Amniotic epithelial cell (primary cell): ENCODE measurements at regions not wholly inside any gene's neighbourhood (a gene's known extent, or its start where the extent isn't known, plus 50 kb on each side); places are given as distances from the start of the nearest gene placed in this dataset.

Source experiments
- DNase-seq: peaks from one replicate; pipeline ENCODE4 v3.0.0-alpha.2; 2010; ENCODE audit warnings: low read depth

DNA sequence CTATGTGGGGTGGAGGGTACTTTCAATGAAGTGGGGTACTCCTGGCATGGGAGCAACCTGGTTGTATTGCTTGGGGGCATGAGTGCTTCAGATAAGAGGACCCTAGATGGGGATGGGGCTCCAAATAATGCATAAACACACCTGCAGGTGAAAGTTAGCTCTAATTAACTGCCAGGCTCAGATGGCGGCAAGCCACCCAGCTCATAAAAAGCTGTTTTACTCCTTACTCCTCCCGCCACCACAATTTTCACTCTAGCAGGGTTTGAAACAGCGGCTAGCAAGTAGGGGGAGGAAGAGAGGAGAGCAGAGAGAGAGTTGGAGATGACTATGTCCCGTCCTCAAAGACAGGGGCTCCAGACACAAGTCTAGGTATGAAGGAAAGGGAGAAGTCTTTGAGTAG is 117.7 kb upstream of the WSCD1 start:
- DNase-seq: no peak

DNA sequence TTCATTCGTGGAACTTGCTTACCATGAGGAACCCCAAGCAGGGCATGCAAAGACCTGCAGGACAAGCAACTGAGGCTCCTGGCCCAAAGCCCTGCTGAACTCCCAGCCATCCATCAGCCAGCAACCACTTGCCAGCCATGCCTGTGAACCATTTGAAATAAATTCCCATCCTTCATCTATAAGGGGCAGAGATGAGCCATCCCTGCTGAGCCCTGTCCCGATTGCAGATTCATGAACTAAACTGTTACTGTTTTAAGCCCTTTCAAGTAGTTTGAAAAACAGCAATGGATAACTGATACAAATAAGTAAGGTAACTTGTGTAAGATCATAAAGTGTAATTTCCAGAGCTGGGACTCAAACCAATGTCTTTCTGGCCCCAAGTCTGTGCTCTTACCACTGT is 114.4 kb upstream of the WSCD1 start:
- no peak for DNase-seq

DNA sequence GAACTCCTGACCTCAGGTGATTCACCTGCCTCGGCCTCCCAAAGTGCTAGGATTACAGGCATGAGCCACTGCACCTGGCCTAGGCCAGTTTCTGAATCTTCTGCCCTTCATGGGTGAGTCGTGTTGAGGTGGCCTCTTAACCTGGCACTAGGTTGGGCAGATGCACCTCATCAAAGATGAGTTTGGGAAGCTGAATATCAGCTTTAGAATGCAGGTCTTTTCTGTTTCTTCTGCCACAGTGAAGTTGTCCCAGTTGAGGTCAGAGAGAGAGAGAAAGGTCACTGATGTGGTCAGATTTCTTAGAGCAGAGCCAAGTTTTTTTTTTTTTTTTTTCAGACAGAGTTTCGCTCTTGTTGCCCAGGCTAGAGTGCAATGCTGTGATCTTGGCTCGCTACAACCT is 111.3 kb upstream of the WSCD1 start:
- DNase-seq: no peak

DNA sequence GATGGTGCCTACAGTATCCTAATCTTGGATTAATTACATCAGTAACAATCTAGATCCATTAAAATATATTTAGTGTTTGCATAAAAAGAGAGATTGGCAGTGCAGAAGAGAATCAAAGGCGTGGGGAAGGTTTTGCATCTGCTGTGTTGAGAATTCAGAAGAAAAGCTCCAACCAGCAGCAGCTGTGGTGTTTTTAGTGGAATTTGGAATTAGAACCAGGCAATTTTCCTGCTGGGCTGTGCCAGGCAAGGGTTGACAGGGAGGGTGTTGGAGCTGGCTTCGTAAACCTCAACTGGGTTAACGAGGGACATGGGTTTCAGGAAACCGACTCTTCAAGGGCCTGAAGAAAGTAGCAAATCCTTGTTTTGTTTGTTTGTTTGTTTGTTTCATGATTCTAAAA is 107.8 kb upstream of the WSCD1 start:
- DNase-seq: no peak

DNA sequence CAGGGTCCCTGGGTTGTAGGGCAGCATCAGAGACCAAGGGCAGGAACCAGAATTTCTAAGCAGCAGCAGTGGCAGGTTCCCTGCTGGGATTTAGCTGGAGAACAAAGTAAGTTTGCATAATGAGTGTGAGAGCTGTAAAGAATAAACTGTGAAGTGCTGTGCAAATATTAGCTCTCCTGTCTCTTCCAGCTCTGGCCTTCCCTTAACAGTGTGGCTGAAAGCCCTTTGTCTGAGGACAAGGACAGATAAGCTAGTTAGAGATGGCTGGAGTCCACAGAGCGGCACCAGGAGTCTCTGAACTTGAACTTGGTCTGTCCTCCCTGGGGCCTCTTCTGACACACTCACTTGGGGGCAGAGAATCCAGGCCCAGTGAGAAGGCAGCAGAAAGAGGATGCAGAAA is 98.2 kb upstream of the WSCD1 start:
- no peak for DNase-seq

DNA sequence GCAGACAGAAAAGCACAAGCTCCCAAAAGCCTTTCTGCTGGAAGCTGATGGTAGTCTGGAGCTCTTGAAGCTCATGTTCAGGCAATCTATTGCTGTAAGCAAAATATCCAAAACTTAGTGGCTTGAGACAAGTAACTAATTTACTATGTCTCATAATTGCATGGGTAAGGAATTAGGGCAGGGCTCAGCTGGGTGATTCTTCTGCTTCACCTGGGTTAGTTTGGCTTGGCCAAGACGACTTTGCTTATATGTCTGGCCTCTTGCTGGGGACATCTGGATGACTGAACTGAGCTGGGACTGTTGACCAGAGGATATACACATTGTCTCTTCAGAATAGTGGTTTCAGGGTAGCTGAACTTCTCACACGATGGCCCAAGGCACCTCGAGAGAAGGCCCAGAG is 96.8 kb upstream of the WSCD1 start:
- no peak for DNase-seq

DNA sequence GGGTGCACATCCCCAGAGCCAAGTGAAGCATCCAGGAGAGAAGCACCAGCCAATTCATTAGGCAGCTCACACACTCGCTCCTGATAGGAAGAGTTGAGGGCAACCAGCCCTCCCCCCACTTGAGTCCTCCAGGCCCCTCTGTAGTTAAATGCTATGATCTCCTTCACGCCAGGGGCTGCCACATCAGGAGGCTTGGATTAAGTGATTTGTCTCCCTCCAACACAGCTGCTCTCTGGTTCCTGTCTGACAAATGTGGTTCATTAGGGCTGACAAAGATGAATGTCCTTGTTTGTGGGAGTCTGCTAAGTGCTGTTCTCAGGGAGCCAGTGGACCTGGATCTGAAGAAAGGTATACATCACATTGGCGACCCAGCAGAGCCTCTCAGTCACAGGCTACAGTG is 94.5 kb upstream of the WSCD1 start:
- DNase-seq: no peak

DNA sequence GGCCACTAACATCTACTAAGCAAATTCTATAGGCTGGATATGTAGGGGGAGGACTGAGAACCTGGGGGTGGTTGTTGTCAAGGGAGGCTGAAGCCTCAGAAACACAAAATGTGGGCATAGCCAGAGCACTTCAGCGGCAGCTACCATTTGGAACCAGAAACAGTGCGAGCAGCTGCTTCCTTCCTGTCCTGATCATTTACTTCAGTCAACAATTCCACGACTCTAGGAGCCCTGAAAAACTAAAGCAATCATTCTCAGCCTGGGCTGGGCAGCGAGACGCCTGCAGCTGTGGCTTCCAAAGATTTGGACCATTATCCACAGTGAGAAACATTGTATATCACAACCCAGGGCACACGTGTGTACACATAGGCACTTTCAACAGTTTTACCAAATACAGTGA is 93.9 kb upstream of the WSCD1 start:
- DNase-seq: no peak

DNA sequence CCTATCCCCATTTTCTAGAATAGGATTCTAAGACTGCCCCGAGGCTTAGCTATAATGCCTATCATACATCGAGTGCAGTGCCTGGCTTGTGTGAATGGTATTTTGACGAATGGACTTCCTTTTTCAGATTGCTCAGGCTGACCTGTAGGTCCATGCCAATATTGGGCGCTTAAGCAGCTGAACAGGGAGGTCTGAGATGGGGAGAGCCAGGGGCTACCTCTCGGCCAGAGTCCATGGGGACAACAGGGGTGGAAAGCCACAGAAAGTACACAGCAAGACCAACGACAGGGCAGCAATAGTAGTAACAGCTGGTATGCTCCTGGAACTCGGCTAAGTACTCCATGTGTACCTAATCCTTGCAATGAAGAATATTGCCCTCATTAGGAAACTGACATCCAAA is 91.7 kb upstream of the WSCD1 start:
- no peak for DNase-seq

DNA sequence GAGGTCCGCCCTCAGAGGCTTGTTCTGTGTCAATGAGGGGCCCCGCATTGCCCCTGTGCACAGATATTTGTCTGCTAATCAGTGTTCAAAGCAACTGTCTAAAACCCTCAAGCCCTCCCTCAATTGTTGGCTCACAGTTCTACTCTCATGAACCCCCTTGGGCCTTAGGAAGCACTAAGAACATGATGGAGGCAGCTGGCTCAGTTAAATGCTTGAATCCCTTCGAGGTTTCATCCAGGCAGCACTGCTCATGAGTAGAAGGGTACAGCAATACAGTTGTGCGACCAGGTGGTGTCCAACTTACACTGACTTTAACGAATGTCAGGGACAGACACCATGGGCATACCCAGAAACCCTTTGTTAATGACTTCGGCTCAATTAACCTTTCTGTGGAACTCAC is 89.2 kb upstream of the WSCD1 start:
- no peak for DNase-seq

DNA sequence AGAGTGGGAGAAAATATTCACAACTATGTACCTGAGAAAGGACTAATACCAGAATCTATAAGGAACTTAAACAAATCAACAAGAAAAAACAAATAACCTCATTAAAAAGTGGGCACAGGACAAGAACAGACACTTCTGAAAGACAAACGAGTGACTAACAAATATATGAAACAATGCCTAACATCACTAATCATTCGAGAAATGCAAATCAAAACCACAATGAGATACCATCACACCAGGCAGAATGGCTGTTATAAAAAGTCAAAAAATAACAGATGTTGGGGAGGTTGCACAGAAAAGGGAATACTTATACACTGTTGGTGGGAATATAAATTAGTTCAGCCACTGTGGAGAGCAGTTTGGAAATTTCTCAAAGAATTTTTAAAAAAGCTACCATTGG is 83.5 kb upstream of the WSCD1 start:
- no peak for DNase-seq

DNA sequence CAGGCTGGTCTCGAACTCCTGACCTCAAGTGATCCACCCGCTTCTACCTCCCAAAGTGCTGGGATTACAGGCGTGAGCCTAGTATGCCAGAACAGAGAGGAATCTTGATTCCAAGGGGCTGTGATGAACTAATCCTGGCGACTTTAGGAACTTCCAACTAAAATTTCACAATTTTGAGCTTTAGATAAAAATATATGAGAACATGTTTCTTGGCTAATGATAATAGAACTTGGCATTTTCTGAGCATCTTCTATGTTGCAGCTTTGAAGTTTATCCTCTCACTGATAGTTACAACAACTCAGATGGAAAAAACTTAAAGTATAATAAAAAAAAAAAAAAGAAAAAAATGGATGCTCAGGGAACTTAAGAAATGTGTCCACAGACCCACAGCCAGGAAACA is 69.8 kb upstream of the WSCD1 start:
- peak; percentile 77 for DNase-seq

DNA sequence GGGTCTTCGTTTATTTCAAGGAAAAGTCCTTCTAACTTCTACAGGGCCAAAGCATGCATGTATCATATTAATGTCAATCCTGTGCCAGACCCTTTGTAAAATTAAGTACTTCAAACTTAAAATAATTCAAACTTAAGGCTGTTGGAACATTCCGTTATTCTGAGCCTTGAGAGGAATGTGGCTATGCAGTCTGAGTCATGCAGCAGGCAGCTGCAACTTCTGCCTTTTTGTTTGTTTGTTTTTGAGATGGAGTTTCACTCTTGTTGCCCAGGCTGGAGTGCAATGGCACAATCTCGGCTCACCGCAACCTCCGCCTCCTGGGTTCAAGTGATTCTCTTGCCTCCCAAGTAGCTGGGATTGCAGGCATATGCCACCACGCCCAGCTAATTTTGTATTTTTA is 67.0 kb upstream of the WSCD1 start:
- peak; percentile 94 for DNase-seq

DNA sequence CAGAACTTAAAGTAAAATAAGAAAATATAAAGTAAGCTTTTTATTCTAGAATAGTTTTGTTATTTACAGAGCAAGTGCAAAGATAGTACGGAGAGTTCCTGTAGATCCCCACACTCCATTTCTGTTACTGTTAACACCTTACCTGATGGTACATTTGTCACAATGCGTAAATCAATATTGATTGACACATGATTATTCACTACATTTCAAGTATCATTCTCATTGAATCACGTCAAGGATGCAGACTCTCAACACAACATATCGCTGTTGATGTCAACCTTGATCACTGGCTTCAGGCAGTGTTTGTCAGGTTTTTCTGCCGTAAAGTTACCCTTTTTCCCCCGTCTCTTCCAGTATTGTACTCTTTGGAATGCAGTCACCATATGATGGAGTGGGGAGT is 64.2 kb upstream of the WSCD1 start:
- no peak for DNase-seq

DNA sequence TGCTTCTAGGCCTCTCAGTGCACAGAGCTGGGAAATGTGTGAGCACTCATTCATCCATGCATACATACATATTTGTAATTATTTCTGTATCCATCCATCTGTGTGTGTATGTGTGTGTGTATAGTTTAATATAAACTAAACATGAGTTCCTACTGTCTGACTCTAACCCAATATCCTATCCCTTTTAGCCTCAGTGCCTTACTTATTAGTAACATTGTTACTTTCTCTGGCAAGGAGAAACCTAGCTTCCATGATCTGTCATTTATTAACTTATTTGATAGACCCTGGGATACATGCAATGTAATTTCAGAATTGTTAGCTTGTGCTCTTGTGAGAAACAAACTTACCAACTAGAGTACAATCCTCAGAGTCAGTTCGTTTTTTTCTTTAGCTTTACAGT is 59.0 kb upstream of the WSCD1 start:
- DNase-seq: no peak

DNA sequence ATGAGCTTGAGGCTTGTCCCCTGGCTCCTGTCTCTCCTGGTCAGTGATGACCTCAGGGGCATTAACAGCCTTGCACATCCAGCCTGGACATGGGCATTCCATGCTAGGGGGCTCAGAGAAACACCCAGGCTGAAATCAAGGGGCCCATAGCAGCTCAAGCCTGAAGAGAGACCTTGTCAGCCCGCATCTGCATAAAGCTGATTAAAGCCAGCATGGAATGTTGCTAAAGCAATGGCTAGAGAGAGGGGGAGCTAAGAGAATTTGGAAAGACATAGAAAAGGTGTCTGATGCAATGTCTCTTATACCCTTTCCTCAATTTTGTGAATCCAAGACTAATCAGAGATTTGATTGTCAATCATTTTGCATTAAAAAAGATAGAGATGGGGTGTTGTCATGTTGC is 51.4 kb upstream of the WSCD1 start:
- DNase-seq: no peak

DNA sequence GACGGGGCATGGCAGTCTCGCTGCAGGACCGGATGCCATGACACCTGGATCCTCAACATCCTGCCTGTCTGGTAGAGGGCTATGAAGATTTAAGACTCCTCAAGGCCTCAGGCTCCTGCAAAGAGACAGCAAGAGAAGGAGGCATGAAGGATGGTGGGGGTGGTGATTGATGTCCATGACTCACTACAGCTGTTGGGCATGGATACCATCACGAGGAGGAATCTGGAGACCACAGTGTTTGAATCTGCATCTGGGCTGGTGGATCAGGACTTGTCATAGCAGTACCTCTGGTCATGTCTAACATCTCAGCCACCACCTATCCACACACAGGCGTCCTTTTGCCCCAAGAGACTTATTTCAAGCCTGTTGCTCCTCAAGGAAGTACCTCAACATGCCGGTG is 50.2 kb upstream of the WSCD1 start:
- peak; percentile 11 for DNase-seq

DNA sequence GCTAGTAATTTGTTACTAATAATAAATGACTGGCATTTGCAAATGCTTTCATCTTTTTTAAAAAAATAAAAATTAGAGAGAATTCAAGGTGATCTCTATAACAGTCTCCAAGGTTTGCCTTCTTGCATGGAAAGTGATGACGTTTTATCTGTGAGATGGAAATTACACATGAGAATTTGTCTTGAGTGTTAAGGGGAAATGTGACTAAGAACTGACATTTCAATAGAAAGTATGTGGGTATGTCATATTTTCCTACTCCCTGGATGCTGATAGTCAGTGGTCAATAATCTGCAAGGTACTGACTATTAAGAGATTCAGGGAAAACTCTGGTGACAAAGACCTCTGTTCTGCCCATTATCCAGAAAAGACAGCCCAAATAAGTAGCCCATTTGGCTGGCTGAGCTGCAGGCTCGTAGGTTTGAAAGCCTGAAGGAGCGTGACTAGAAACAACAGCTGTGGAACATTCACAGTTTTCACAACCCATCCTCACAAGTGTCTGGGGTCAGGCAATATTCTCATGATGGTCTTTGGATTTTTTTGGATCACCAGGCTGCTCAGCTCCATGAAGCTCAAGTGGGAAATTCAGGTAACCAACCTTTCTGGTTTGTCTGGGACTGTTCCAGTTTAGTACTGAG is 49.7 kb upstream of the WSCD1 start:
- DNase-seq: no peak
